Naive thymus-derived CD8-positive, alpha-beta T cell (primary cell): ENCODE measurements at regions not wholly inside any gene's neighbourhood (a gene's known extent, or its start where the extent isn't known, plus 50 kb on each side); places are given as distances from the start of the nearest gene placed in this dataset.
"Not testable (repeated sequence)": the region's sequence is repeated elsewhere in the genome, so short reads cannot be mapped to it uniquely, and the experiment has no call there.

ENCODE experiments used
- ATAC-seq, 2 donors: fragments of 150-1000 bp; cut with Tn5 transposase in 1 of 2; sonication (Bioruptor Pico), chemical (Tn5 transposase) in 1 of 2; 1 replicate in 1 of 2; 2 replicates in 1 of 2; pipeline ENCODE4 v1.10.0; 2021; ENCODE audit warnings: mild to moderate bottlenecking in 2 of 2, moderate library complexity in 2 of 2
- POLR2A ChIA-PET: fragments of 350-600 bp; sonication (Branson Sonifier 250); formaldehyde crosslinking; loops from one replicate; lab custom pipeline; 2021; ENCODE audit warnings: antibody characterized with exemption; lab: Charles Lee
- DNase-seq, 10 donors: peaks; one replicate each; pipeline versions ENCODE4 v3.0.0 to v3.0.0-alpha.2; 2020 to 2022
- H3K27ac Mint-ChIP-seq, 10 donors: one replicate each; pipeline ENCODE4 v1.8.0; 2020 to 2022; ENCODE audit warnings: mild to moderate bottlenecking in 10 of 10, mixed read lengths in 10 of 10, moderate library complexity in 4 of 10, inconsistent platforms in 1 of 10
- H3K27me3 Mint-ChIP-seq, 5 donors: one replicate each; pipeline ENCODE4 v1.8.0; 2021 to 2022; ENCODE audit warnings: mixed read lengths in 5 of 5
- H3K36me3 Mint-ChIP-seq, 3 donors: one replicate each; pipeline ENCODE4 v1.8.0; 2020 to 2022; ENCODE audit warnings: mixed read lengths in 3 of 3, mild to moderate bottlenecking in 2 of 3, inconsistent platforms in 1 of 3
- H3K4me1 Mint-ChIP-seq, 4 donors: one replicate each; pipeline ENCODE4 v1.8.0; 2021 to 2022; ENCODE audit warnings: mixed read lengths in 4 of 4
- H3K4me3 Mint-ChIP-seq, 10 donors: one replicate each; pipeline ENCODE4 v1.8.0; 2020 to 2022; ENCODE audit warnings: mild to moderate bottlenecking in 10 of 10, mixed read lengths in 10 of 10, moderate library complexity in 6 of 10, inconsistent platforms in 1 of 10
- H3K9me3 Mint-ChIP-seq, 9 donors: one replicate each; pipeline ENCODE4 v1.8.0; 2020 to 2022; ENCODE audit warnings: mixed read lengths in 9 of 9, mild to moderate bottlenecking in 3 of 9, inconsistent platforms in 1 of 9, moderate library complexity in 1 of 9

- H3K4me3 Mint-ChIP-seq = peak overlapping the region in 4 of 10 donors; percentile 62 to 78 (median 72)
- H3K9me3 Mint-ChIP-seq, H3K36me3 Mint-ChIP-seq, DNase-seq, ATAC-seq, POLR2A ChIA-PET, H3K27ac Mint-ChIP-seq: not testable (repeated sequence)
- peaks cover 7 to 21% (median 12%) of the 10 kb centered on the region in 4 donors for H3K4me1 Mint-ChIP-seq
- H3K27me3 Mint-ChIP-seq = peaks cover 14 to 46% (median 30%) of the 10 kb centered on the region in 5 donors
Observed at GRCh38 chr9:41075671-41076070, 52.8 kb downstream of the FOXD4L6 start.

DNA sequence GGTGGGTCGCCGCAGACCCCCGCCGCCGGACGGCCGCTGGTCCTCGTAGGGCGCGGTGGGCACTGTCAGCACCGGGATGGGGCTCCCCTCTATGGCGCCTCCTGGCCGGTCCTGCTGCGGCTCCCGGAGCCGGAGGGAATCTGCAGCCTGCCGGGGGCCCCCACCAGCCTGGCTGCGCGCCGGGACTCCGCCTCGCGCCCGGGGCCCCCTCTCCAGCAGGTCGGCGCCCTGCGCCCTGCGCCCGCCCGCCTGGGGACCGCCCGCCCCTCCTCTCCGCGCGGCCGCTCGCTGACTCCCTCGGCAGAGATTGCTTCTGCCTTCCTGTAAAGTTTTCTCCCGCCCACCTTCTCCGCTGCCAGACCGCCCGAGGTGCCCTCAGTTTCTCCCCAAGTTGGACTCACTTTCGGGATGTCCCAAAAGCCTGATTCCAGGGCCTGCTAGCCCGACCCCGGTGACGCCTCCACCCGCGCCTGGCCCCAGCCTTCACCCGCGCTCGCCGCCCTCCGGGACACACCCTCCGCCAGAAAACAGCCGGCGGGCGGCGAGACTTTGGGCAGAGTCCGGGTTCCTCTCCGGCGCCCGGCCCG lies 54.0 kb downstream of the FOXD4L6 start:
- Mint-ChIP-seq H3K27me3 (peaks cover 12 to 46% (median 30%) of the 10 kb centered on the region in 5 donors), H3K4me3 (peak overlapping the region; percentile 60 to 85 (median 77)), H3K4me1 (peaks cover 7 to 21% (median 12%) of the 10 kb centered on the region in 4 donors)
- H3K27ac Mint-ChIP-seq, H3K36me3 Mint-ChIP-seq, H3K9me3 Mint-ChIP-seq, POLR2A ChIA-PET: not testable (repeated sequence)
- ATAC-seq (peak; percentile 63), DNase-seq (peak in 1 of 10 donors; percentile 7)

GRCh38 chr9:41073471-41074243 lies 54.8 kb downstream of the FOXD4L6 start:
- ATAC-seq = not testable (repeated sequence)

GRCh38 chr9:41064125-41064795 lies 64.2 kb downstream of the FOXD4L6 start:
- POLR2A ChIA-PET, H3K36me3 Mint-ChIP-seq, H3K27me3 Mint-ChIP-seq, H3K9me3 Mint-ChIP-seq: not testable (repeated sequence)
- Mint-ChIP-seq H3K4me3 (peak overlapping the region; percentile 56 to 83 (median 76)), H3K4me1 (peaks cover 8 to 13% (median 9%) of the 10 kb centered on the region in 4 donors), H3K27ac (peak overlapping the region; percentile 3 to 83 (median 62))
- DNase-seq = peak in 8 of 10 donors; percentile 5 to 66 (median 38)
- ATAC-seq = peak; percentile 81 to 87

More at GRCh38 chr9:41073471-41074243, 54.8 kb downstream of the FOXD4L6 start:
- Mint-ChIP-seq H3K4me3 (peak overlapping the region in 9 of 10 donors; percentile 46 to 78 (median 64)), H3K27me3 (peaks cover 12 to 46% (median 30%) of the 10 kb centered on the region in 5 donors), H3K4me1 (peaks cover 7 to 21% (median 12%) of the 10 kb centered on the region in 4 donors)
- H3K27ac Mint-ChIP-seq, DNase-seq, H3K36me3 Mint-ChIP-seq, POLR2A ChIA-PET, H3K9me3 Mint-ChIP-seq: not testable (repeated sequence)

GRCh38 chr9:41063243-41063642 lies 65.2 kb downstream of the FOXD4L6 start:
- H3K27ac Mint-ChIP-seq, H3K27me3 Mint-ChIP-seq, ATAC-seq, H3K4me3 Mint-ChIP-seq, DNase-seq, POLR2A ChIA-PET, H3K9me3 Mint-ChIP-seq, H3K36me3 Mint-ChIP-seq: not testable (repeated sequence)
- peaks cover 8 to 13% (median 9%) of the 10 kb centered on the region in 4 donors for H3K4me1 Mint-ChIP-seq

DNA sequence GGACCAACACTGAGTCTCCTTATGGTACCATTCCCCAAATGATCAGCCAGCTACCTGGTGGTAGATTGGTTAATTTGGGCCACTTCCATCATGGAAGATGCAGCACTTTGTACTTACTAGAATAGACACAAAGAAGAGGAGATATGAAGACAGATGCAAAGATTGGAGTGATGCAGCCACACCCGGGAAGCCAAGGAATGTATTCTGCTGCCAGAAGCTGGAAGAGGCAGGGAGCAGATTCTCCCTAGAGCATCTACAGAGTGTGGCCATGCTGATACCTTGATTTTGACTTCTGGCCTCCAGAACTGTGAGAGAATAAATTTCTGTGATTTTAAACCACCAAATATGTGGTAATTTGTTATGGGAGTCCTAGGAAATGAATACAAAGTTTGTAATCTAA lies 68.9 kb downstream of the FOXD4L6 start:
- H3K9me3 Mint-ChIP-seq = not testable (repeated sequence)

DNA sequence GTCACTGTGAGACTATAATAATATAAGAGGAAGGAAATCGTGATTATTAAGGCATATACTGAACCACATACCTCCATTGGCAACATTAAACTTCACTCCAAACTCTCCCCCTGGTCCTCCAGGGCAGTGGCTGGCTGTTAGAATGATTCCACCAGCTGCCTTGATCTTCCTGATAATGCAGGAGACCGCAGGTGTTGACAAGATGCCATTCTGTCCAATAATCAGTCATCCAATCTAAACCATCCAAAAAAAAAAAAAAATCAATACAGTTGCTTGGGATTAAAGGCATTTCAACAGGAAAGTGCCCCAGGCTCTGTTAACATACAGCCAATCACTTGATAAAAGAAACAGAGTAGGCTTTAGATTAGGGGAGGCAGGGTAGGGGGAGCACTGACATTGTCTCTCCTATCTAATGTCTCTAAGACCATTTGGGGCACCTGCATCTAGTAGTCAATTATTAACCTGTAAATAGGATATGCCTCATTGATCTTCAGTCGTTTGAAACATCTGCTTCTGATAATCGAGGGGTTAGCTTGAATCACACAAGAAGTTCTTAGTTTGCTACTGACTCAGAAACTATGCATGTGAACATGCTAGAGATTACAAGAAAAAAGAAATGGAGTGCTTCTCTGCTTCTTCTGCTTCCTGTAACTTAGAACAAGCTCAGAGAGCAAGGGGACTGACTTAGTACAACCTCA lies 74.7 kb downstream of the FOXD4L6 start:
- H3K4me1 Mint-ChIP-seq, H3K27ac Mint-ChIP-seq, DNase-seq, ATAC-seq, H3K27me3 Mint-ChIP-seq, POLR2A ChIA-PET, H3K4me3 Mint-ChIP-seq: not testable (repeated sequence)
- Mint-ChIP-seq H3K9me3 (peaks cover 0 to 23% (median 7%) of the 10 kb centered on the region in 9 donors), H3K36me3 (peaks cover 8 to 22% (median 20%) of the 10 kb centered on the region in 3 donors)

More for the DNA sequence above, 68.9 kb downstream of the FOXD4L6 start:
- H3K4me1 Mint-ChIP-seq = peaks cover 7 to 11% (median 9%) of the 10 kb centered on the region in 4 donors
- H3K36me3 Mint-ChIP-seq, H3K4me3 Mint-ChIP-seq, H3K27ac Mint-ChIP-seq, H3K27me3 Mint-ChIP-seq, ATAC-seq, DNase-seq, POLR2A ChIA-PET: not testable (repeated sequence)

GRCh38 chr9:41048672-41049071 lies 79.8 kb downstream of the FOXD4L6 start:
- ATAC-seq, POLR2A ChIA-PET, H3K27ac Mint-ChIP-seq, H3K4me3 Mint-ChIP-seq, H3K4me1 Mint-ChIP-seq, DNase-seq, H3K27me3 Mint-ChIP-seq: not testable (repeated sequence)
- H3K36me3 Mint-ChIP-seq = peaks cover 4 to 25% (median 19%) of the 10 kb centered on the region in 3 donors
- H3K9me3 Mint-ChIP-seq = peaks cover 0 to 24% (median 7%) of the 10 kb centered on the region in 9 donors

- POLR2A ChIA-PET, DNase-seq, H3K27me3 Mint-ChIP-seq, H3K27ac Mint-ChIP-seq, H3K4me3 Mint-ChIP-seq, H3K4me1 Mint-ChIP-seq, ATAC-seq: not testable (repeated sequence)
- Mint-ChIP-seq H3K36me3 (peaks cover 4 to 25% (median 19%) of the 10 kb centered on the region in 3 donors), H3K9me3 (peaks cover 0 to 24% (median 7%) of the 10 kb centered on the region in 9 donors)
Observed at GRCh38 chr9:41047792-41048191, 80.7 kb downstream of the FOXD4L6 start.

- peaks cover 0 to 11% (median 5%) of the 10 kb centered on the region in 9 donors for H3K9me3 Mint-ChIP-seq
- H3K27me3 Mint-ChIP-seq, ATAC-seq, H3K4me3 Mint-ChIP-seq, DNase-seq, H3K4me1 Mint-ChIP-seq, POLR2A ChIA-PET, H3K27ac Mint-ChIP-seq: not testable (repeated sequence)
- peaks cover 0 to 22% (median 7%) of the 10 kb centered on the region in 3 donors for H3K36me3 Mint-ChIP-seq
Observed at GRCh38 chr9:41044930-41045329, 83.6 kb downstream of the FOXD4L6 start.

DNA sequence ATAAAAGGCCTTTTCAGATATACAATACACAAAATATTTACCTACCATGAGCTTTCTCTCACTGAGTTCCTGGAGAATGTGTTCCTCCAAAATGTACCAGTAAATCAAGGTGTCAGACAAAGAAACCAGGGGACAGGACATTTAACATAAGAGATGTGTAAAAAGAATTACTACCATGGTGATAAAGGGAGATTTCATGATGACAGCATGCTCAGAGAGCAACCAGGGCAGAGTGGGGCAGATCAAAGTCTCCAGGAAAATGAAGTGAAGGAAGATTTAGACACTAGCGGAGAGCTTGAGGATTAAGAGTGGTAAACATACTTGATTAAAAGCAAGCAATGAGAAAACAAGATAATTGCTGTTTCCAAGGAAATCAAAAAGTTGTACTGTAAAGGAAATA lies 85.0 kb downstream of the FOXD4L6 start:
- POLR2A ChIA-PET, H3K27me3 Mint-ChIP-seq, ATAC-seq, H3K9me3 Mint-ChIP-seq, DNase-seq, H3K27ac Mint-ChIP-seq, H3K4me3 Mint-ChIP-seq, H3K4me1 Mint-ChIP-seq: not testable (repeated sequence)
- peaks cover 4 to 11% (median 6%) of the 10 kb centered on the region in 3 donors for H3K36me3 Mint-ChIP-seq

GRCh38 chr9:41042111-41042510 lies 86.4 kb downstream of the FOXD4L6 start:
- DNase-seq, H3K27ac Mint-ChIP-seq, H3K4me1 Mint-ChIP-seq, H3K27me3 Mint-ChIP-seq, H3K9me3 Mint-ChIP-seq, POLR2A ChIA-PET, ATAC-seq, H3K4me3 Mint-ChIP-seq: not testable (repeated sequence)
- peaks cover 10 to 14% (median 11%) of the 10 kb centered on the region in 3 donors for H3K36me3 Mint-ChIP-seq
